ENCODE measurements at regions not wholly inside any gene's neighbourhood (a gene's known extent, or its start where the extent isn't known, plus 50 kb on each side); places are given as distances from the start of the nearest gene placed in this dataset.

GRCh38 chr4:128347930-128348660 is 60.5 kb upstream of the PGRMC2 start:
- no peak for DNase-seq (ENCODE audit: low read depth, low spot score)
- no peak overlapping the region for H3K27ac ChIP-seq

GRCh38 chr4:128347175-128347868 is 59.7 kb upstream of the PGRMC2 start:
- no peak for DNase-seq (ENCODE audit: low read depth, low spot score)
- no peak overlapping the region for H3K27ac ChIP-seq

- H3K27ac ChIP-seq, result no peak overlapping the region
- no peak for DNase-seq (ENCODE audit: low read depth, low spot score)
Measured at GRCh38 chr4:128346054-128346716, 58.6 kb upstream of the PGRMC2 start.

- H3K27ac ChIP-seq, result no peak overlapping the region
- no peak for DNase-seq (ENCODE audit: low read depth, low spot score)
Measured at GRCh38 chr4:128345650-128346049, 58.0 kb upstream of the PGRMC2 start.

GRCh38 chr4:128342762-128343161 is 55.1 kb upstream of the PGRMC2 start:
- no peak for DNase-seq (ENCODE audit: low read depth, low spot score)
- H3K27ac ChIP-seq, result no peak overlapping the region

- no peak for DNase-seq (ENCODE audit: low read depth, low spot score)
Measured at GRCh38 chr4:128341634-128342033, 54.0 kb upstream of the PGRMC2 start.

GRCh38 chr4:128338634-128339355 is 51.2 kb upstream of the PGRMC2 start:
- DNase-seq (ENCODE audit: low read depth, low spot score), result peak; percentile 20
- peak overlapping the region; percentile 26 for H3K27ac ChIP-seq

More at GRCh38 chr4:128341634-128342033, 54.0 kb upstream of the PGRMC2 start:
- H3K27ac ChIP-seq, result no peak overlapping the region

GRCh38 chr4:128337863-128338262 is 50.2 kb upstream of the PGRMC2 start:
- no peak for DNase-seq (ENCODE audit: low read depth, low spot score)
- H3K27ac ChIP-seq, result no peak overlapping the region
